NCI-H146 treated with DMSO at 0.1 percent for 48 hours (cell line): ENCODE measurements at regions not wholly inside any gene's neighbourhood (a gene's known extent, or its start where the extent isn't known, plus 50 kb on each side); places are given as distances from the start of the nearest gene placed in this dataset.
"Not testable (repeated sequence)": the region's sequence is repeated elsewhere in the genome, so short reads cannot be mapped to it uniquely, and the experiment has no call there.

Source experiments
- DNase-seq: peaks from one replicate; lab custom pipeline; 2025; ENCODE audit not compliant: unreplicated experiment; lab: John Stamatoyannopoulos, UW

DNA sequence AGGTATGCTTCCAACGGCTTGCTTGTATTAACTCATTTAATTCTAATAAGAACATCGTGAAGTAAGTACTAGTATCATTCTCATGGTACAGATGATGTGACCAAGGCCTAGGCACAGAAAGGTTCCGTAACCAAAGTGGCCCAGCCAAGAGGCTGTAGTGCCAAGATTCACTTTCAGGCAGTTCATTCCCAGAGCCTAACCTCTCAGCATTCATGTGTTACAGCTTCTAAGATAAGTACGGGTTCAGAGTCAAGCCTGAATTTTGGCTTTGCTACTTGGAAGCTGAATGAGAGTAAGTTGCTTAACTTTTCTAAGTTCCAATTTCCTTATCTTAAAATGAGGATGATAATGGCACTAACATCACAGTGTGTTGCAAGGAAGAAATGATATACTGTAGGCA, 379.9 kb downstream of the AEBP2 start:
- no peak for DNase-seq

DNA sequence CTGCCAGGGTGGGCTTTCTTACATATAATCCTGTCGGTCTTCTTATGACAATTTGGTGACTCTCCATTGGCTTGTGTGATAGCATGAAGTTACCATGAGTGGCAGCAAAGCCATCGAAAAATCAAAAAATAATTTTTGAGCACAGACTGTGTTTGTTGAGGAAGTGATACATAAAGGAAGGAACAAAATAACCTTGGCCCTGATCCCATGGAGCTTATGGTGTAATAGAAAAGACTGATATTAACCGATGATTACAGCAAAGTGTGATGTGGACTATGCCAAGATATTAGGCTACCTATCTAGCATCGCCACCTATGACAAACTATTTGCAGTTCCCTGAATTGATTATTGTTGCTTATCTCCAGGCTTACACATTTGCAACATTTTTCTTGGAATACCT, 383.2 kb downstream of the AEBP2 start:
- DNase-seq = no peak

DNA sequence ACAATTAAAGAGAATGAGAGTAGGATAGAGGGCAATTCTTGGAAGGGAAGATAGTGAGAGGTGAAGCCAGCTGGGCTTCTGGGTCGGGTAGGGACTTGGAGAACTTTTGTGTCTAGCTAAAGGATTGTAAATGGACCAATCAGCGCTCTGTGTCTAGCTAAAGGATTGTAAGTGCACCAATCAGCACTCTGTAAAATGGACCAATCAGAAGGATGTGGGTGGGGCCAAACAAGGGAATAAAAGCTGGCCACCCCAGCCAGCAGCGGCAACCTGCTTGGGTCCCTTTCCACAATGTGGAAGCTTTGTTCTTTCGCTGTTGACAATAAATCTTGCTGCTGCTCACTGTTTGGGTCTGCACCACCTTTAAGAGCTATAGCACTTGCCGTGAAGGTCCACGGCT, 384.0 kb downstream of the AEBP2 start:
- not testable (repeated sequence) for DNase-seq

DNA sequence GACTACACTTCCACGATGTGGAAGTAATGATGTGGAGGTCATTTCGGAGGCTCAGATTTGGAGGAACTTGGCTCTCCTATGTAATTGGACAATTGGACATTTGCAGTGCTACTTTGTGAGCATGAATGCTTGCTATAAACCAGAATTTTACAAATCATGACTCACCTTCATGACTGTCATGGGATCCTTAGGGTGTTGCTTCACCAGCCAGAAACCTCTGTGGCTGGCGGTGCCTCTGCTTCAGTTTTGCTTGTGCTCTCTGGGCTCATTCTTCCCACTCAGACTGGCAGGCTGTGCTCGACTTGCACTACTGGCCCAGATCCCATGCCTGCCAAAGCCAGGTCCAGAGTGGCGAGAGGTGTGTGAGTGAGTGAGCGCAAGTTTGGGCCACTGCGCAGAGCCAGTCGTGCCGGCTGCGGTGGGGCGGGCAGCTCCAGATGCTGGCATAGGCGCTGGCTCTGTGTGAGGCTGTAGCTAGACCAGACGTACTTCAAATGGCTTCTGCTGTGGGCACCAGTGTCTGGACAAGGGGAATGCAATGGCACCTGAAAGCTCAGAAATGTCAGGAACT, 387.8 kb downstream of the AEBP2 start:
- DNase-seq = no peak

DNA sequence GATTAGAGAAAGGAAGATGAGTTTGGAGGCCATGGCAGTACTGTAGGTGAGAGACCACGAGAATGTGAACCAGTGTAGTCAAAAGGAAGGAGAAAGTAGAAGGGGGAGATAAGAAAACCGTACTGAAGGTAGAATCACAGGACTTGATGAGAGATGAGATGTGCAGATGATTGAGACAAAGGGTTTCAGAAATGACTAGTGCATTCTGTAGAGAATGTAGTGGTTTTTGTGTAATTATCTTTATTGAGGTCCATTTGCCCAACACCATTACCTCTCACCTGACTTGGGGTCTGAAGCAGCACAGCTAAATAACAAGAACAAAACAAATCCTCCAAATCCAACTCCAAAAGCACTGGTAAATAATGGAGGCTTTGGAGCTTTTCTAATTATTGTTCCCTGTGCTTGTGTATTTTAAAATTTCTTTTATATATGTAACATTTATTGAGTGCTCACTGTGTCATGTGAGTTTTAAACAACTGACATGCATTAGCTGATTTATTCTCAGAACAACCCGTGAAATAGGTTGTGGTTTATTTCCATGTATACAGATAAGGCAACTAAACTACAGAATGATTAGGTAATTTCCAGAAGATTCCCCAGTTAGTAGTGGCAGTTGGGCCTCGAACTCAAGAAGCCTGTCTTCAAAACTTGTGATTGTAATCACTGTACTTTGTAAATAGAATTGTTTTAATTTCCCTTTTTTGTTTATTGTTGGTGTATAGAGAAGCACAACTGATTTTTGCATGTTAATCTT, 390.0 kb downstream of the AEBP2 start:
- no peak for DNase-seq

DNA sequence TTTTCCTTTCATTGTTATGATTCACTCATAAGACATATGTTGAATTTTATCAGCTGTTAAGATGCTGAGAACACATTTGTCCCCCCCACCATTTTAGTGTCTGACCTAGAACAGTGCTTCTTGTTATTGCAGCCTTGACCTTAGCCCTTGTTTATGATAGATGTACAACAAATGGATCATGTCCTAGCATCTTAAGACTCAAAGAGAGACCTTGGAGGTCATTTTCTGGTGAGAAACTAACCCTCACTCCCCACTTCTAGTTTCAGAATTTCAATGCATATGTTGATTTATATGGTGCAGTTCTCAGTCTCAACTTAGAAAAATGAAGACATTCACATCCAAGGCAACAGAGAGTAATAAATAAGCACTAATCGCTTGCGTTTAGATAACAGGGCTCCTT, 391.2 kb downstream of the AEBP2 start:
- DNase-seq = no peak

DNA sequence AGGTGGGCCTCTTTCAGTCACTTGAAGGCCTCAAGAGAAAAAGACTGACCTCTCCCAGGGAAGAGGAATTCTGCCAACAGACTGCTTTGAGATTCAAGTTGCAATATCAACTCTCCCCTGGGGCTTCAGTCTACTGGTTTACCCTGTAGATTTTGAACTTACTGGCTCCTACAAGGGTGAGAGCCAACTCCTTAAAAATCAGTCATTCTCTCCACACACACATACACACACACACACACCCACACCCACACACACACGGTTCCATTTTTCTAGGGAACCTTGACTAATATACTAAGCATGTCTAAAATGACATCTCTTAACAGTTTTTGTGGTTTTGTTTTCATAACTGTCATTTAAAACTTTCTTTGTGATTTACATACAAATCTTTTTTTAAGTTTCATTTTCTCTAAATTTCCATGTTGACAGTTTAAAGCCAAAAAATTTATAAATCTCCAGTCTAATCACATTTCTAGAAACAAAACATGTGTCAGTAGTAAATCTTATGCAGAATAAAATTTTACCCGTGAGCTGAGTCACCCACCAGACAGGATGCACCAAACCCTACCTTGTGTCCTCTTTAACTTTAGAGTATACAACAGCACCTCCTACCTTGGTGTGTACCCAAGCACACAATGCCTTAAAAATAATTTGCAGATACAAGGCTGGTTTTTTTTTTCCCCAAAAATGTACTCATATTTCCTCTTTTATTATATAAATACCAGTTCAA, 394.6 kb downstream of the AEBP2 start:
- no peak for DNase-seq

DNA sequence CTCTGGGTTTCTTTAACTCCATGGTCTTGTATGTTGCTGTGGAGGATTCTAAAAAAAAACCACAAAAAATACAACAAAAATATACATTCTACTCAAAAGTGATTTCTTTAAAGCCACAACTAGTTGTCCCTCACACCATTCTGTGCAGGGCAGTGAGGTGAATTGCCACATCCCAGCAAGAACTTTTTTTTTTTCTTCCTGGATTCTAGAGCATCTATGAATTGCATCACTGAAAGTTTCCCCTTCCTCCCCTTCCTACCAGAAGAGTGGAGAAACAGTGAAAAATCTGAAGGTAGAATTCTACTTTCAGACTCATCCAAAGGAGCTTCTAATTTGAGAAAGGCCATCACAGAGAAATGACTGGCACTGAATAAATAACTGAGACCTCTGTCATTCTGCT, 395.3 kb downstream of the AEBP2 start:
- no peak for DNase-seq

DNA sequence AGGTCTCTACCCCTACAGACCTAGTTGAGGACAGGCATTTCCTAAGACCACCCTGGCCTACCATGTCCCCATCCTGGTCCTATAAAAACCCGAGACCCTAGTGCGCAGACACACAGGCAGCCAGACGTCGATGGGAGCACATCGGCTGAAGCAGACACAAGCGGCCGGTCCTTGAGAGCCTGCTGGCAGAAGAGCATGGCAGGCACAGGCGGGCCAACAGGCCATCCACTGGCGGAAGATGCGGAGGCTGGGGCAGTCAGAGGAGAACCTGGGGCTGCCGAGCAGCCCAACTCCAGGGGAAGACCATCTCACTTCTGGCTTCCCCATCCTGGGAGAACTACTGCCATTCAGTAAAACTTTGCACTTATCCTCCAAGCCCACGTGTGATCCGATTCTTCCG, 396.8 kb downstream of the AEBP2 start:
- DNase-seq = no peak

DNA sequence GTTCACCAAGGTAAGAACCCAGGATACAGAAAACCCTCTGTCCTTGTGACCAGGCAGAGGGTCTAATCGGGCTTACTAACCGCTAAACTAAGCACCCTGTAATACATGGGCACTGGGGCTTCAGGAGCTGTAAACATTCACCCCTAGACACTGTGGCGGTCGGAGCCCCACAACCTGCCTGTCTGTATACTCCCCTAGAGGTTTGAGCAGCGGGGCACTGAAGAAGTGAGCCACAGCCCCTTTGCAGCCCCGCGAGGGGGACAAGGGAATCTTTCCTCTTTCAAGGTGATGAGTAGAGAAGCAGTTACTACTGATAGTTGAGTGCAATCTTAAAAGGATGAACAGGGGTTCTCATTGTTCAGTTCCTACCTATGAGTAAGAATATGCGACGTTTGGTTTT, 397.2 kb downstream of the AEBP2 start:
- no peak for DNase-seq

DNA sequence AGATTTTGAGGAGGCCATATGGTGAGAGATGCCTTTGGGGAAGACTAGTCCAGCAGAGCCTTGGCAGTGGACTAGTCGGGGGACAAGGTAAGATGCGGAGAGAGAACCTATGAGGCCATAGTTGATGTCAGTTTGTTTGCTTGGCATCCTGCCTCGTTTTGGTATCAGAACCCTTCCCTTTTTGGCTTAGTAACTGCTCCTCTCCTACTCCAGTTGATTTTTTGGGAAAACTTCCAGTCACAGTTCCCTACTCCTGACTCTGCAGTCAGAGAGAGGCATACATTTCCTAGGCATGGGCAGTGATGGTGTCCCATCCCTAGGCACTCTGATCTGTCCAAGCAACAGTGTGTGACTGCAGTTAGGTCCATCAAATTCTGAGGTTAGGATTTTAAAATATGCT, 398.3 kb downstream of the AEBP2 start:
- DNase-seq = no peak

DNA sequence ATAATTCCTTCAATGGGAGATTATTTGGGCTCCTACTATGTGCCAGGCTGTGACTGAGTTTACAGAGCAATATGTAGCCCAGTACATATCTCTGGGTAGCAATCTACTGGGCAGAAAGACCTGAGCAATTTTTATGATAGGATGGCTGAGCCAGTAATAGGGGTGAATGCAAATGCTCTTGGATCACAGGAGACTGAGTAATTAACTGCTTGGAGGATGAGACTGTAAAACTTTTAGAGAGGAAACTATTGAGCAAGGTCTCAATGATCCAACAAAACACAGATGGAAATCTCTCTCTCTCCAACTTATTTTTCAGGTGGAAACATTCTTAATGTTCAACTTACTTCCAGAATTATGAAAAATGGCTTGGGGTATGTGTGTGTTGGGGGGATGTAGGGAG, 402.2 kb downstream of the AEBP2 start:
- DNase-seq = no peak

DNA sequence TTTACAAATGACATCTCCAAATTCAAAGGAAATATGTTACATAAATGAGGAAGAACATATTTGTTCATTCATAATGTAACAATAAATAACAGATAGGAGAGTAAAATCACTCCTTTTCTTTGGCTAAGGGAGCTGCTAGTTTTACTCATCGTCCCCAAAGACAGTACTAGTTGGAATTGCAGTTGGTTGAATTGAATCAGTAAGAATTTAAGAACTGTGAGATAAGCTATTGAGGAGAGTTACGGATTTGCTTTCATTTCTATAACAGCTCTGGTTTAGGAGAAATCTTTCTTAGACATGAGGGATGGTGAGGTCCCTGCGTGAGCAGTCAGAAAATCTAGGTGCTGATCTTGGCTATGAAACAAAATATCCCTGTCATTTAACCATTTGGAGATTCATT, 402.8 kb downstream of the AEBP2 start:
- no peak for DNase-seq

DNA sequence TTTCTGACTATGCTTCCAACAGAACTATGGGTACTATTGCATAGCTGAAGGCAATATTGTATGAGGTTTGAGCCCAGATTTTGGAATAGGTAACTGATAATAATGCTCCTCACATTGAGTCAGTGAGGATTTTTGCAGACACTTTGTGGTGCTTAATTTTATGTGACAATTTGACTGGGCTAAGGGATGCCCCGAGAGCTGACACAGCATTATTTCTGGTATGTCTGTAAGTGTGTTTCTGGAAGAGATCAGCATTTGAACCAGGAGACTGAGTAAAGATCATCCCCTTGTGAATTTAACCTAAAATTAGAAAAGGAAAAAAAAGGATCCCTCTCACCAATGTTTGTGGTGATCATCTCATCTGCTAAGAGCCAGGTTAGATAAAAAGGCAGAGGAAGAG, 404.9 kb downstream of the AEBP2 start:
- no peak for DNase-seq

DNA sequence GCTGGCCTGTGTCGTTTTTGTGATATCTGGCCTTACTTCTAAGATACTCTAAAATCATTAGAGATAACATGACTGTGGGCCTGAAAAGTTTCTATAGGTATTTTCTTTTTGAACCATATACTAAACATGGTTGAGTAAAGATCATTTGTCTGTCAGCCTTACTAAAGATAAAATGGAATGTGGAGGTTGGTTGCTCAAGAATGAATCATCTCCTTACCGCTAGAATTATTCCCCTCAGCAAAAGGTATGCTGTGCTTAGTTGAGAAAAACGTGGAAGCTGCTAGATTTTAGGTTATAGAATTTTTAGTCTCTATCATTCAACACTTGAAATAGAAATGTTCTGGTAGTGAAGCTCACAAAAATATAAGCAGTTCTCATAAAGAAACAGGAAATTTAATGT, 407.3 kb downstream of the AEBP2 start:
- DNase-seq = no peak

DNA sequence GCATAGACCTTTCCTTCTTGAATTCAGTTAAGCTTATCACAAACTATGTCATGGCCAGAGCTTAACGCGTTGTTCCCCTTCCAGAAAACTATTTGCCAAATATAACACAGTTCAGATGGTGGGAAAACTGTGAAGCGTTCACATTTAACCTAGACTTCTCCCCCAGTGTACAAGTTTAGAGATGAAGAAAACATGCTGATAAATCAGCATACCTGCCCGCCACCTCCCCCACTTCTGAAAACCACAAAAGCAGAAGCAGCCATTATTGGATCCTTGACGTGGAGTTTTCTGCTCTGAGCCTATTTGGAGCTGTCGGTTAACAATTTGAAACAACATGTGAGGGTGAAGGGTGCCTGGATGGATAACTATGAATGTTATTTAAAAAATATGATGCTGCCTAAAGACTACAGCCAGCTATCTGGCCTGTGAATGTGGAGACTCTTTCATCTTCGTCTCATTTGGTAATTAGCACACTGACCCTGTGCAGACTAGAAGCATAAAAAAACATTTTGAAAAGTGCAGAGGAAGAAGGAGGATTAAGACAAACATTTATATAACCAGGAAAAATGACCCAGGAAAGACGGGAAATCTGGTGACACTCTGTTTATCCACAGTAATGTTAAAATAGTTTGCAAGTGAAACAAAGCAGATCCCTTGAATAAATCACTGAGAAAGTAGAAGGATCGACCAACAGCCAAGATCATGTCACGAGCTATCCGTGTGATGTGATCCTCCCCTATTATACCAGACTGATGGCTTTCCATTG, 408.2 kb downstream of the AEBP2 start:
- DNase-seq = no peak

DNA sequence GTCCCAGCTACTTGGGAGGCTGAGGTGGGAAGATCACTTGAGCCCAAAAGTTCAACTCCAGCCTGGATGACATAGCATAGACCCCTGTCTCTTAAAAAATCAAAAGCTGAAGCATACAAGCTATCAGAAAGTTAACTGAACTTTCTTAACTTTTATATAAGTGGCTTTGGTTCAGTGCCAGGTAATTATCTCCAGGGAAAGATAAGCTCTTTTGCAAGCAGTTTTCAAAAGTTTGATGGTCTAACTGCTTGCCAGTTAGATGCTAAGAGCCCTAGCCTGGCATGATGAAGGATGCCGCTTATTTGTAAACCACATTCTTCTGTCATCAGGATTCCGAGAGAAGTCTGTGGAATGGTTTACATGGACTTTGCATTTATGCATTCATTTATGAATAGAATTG, 409.1 kb downstream of the AEBP2 start:
- no peak for DNase-seq

DNA sequence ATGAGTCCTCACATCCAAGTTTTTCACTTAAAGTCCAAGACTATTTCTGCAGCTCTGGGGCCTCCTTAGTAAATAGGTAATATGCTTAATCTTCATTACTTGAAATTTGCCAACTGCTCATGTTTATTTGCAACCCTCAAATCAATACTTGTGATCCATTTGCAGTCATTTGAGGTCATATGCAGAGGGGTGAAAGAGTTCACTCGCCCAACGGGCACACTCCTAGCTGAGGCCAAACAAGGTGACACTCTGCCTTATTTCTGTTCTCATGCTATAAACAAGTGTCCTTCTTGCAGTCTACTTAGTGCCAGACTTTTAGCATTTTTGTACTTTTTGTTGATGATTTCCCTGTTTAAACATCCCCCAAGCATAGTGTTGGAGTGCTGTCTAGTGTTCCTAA, 409.9 kb downstream of the AEBP2 start:
- DNase-seq = no peak

DNA sequence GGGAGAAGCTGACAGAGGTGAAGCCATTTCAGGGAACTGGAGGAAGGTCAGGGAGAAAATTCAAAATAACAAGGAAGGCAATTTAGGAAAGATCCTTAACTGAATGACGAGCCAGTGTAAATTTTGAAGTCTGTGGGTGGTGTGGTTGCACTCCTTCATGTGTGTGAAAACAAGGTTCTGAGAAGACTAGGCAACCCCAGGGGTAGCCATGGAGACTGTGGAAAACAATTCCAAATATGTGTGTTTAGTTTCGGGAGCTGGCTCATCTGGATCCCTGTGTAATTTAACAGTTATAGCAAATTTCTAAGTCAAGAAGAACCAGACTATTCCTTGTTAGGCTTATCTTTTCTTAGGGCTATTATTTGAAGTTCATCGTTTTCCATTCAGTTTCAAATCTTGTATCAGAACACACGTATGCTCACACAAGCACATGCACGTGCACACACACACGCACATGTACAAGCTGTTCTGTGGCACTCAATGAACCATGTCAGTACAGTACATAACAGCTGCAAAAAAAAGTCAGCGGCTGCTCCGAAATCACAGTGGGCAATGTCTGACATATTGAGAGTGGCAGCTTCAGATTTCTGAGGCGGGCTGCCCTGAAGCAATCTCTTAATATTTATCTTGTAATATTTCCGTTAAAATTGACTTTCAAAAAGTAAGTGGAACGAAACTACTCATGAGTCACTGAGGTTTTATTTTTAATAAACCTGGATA, 411.2 kb downstream of the AEBP2 start:
- DNase-seq = no peak

DNA sequence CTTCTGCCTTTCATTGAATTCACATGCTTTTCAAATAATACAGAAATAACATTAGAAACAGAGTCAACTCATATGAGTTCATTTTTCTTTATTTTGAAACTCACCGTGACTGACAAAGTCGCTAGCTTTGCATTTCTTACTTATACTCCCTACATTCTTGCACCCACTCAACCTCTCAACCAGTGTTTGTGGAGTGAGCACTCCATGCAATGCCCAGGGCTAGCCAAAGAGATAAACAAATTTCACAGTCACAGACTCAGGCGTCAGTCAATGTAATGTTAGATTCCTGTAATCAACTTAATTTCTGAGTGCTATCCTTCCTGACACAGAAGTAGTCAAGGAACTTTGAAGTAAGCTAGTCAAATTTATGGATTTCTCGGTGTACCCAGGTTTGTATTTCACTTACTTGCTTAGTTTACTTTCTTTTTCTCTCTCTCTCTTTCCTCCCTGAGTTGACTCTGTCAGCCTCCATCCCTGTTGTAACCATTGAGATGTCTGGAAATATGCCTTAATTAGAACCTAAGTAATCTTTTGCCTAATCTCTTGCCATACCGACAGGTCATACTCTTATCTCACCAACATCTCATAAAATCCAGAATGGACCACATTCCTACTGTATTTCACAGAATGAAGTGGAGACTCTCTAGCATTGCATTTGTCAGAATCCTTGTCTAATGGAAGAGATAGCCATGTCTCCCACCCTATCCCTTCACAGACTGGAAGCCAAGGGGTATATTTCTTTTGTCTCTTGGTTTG, 413.0 kb downstream of the AEBP2 start:
- DNase-seq = no peak
